Skeletal muscle tissue (tissue), 3 donors: ENCODE measurements at regions not wholly inside any gene's neighbourhood (a gene's known extent, or its start where the extent isn't known, plus 50 kb on each side); places are given as distances from the start of the nearest gene placed in this dataset.
A peak's percentile ranks its signal among the peaks of the same experiment; 100 is the strongest.
"Not testable (repeated sequence)": the region's sequence is repeated elsewhere in the genome, so short reads cannot be mapped to it uniquely, and the experiment has no call there.

Source experiments
- H3K27ac ChIP-seq: one replicate; pipeline ENCODE4 v1.7.0; 2013; ENCODE audit warnings: mild to moderate bottlenecking, low read depth, low read length, inconsistent platforms
- H3K27me3 ChIP-seq, 3 donors: one replicate each; pipeline ENCODE4 v1.7.0; 2013; ENCODE audit warnings: low read length in 3 of 3; ENCODE audit not compliant: control insufficient read depth in 3 of 3, insufficient read depth in 3 of 3
- H3K36me3 ChIP-seq, 3 donors: one replicate each; pipeline ENCODE4 v1.7.0; 2013; ENCODE audit warnings: low read length in 3 of 3; ENCODE audit not compliant: control insufficient read depth in 3 of 3, insufficient read depth in 3 of 3
- H3K4me1 ChIP-seq, 3 donors: one replicate each; pipeline ENCODE4 v1.7.0; 2013; ENCODE audit warnings: low read length in 3 of 3, mild to moderate bottlenecking in 3 of 3; ENCODE audit not compliant: control insufficient read depth in 3 of 3, insufficient read depth in 3 of 3
- H3K4me3 ChIP-seq, 3 donors: one replicate each; pipeline ENCODE4 v1.7.0; 2013; ENCODE audit warnings: low read length in 3 of 3
- H3K9ac ChIP-seq, 3 donors: one replicate each; pipeline ENCODE4 v1.7.0; 2013; ENCODE audit warnings: low read length in 3 of 3, mild to moderate bottlenecking in 3 of 3, moderate library complexity in 2 of 3, low read depth in 1 of 3
- H3K9me3 ChIP-seq, 3 donors: one replicate each; pipeline ENCODE4 v1.7.0; 2013; ENCODE audit warnings: low read length in 3 of 3; ENCODE audit not compliant: control insufficient read depth in 3 of 3
- donor health status: Osteomylitis.

GRCh38 chr7:19969859-19970493 lies 196.6 kb upstream of the TMEM196 start:
- no peaks in the 10 kb centered on the region for H3K27me3 ChIP-seq
- H3K36me3 ChIP-seq = no peaks in the 10 kb centered on the region
- no peak overlapping the region for H3K9ac ChIP-seq
- no peak overlapping the region for H3K27ac ChIP-seq
- H3K9me3 ChIP-seq = no peaks in the 10 kb centered on the region
- no peak overlapping the region for H3K4me3 ChIP-seq
- H3K4me1 ChIP-seq = no peaks in the 10 kb centered on the region

GRCh38 chr7:19964246-19964645 lies 190.8 kb upstream of the TMEM196 start:
- Histone ChIP-seq H3K4me1 (no peaks in the 10 kb centered on the region), H3K36me3 (no peaks in the 10 kb centered on the region), H3K4me3 (no peak overlapping the region), H3K27me3 (no peaks in the 10 kb centered on the region), H3K9ac (no peak overlapping the region), H3K27ac (peak overlapping the region; percentile 12), H3K9me3 (no peaks in the 10 kb centered on the region)

- H3K9ac ChIP-seq = no peak overlapping the region
- no peaks in the 10 kb centered on the region for H3K27me3 ChIP-seq
- no peak overlapping the region for H3K4me3 ChIP-seq
- no peaks in the 10 kb centered on the region for H3K36me3 ChIP-seq
- H3K4me1 ChIP-seq = no peaks in the 10 kb centered on the region
- H3K27ac ChIP-seq = peak overlapping the region; percentile 12
- H3K9me3 ChIP-seq = no peaks in the 10 kb centered on the region
These were observed 190.3 kb upstream of the TMEM196 start for GRCh38 chr7:19963695-19964094.

GRCh38 chr7:19958309-19958896 lies 185.0 kb upstream of the TMEM196 start:
- no peak overlapping the region for H3K9ac ChIP-seq
- no peaks in the 10 kb centered on the region for H3K4me1 ChIP-seq

GRCh38 chr7:19957664-19958063 lies 184.2 kb upstream of the TMEM196 start:
- no peaks in the 10 kb centered on the region for H3K27me3 ChIP-seq
- H3K4me1 ChIP-seq = no peaks in the 10 kb centered on the region
- H3K4me3 ChIP-seq = no peak overlapping the region
- H3K9ac ChIP-seq = no peak overlapping the region
- H3K36me3 ChIP-seq = no peaks in the 10 kb centered on the region
- H3K9me3 ChIP-seq = peaks cover 0 to 2% (median 0%) of the 10 kb centered on the region in 3 donors
- H3K27ac ChIP-seq = no peak overlapping the region

More at GRCh38 chr7:19958309-19958896, 185.0 kb upstream of the TMEM196 start:
- H3K9me3 ChIP-seq = peaks cover 0 to 2% (median 0%) of the 10 kb centered on the region in 3 donors
- H3K36me3 ChIP-seq = no peaks in the 10 kb centered on the region
- no peak overlapping the region for H3K27ac ChIP-seq
- no peak overlapping the region for H3K4me3 ChIP-seq
- H3K27me3 ChIP-seq = no peaks in the 10 kb centered on the region

- H3K36me3 ChIP-seq, H3K4me3 ChIP-seq, H3K9me3 ChIP-seq, H3K27ac ChIP-seq, H3K27me3 ChIP-seq, H3K4me1 ChIP-seq, H3K9ac ChIP-seq: not testable (repeated sequence)
These were observed 180.7 kb upstream of the TMEM196 start for GRCh38 chr7:19954166-19954565.

- H3K4me3 ChIP-seq, H3K27me3 ChIP-seq, H3K36me3 ChIP-seq, H3K9me3 ChIP-seq, H3K4me1 ChIP-seq, H3K9ac ChIP-seq, H3K27ac ChIP-seq: not testable (repeated sequence)
These were observed 180.0 kb upstream of the TMEM196 start for GRCh38 chr7:19953411-19953810.

- no peak overlapping the region for H3K4me3 ChIP-seq
- no peak overlapping the region for H3K9ac ChIP-seq
- H3K27ac ChIP-seq = no peak overlapping the region
- H3K4me1 ChIP-seq = no peaks in the 10 kb centered on the region
- H3K27me3 ChIP-seq = no peaks in the 10 kb centered on the region
- H3K9me3 ChIP-seq = no peaks in the 10 kb centered on the region
- no peaks in the 10 kb centered on the region for H3K36me3 ChIP-seq
These were observed 174.7 kb upstream of the TMEM196 start for GRCh38 chr7:19948160-19948559.

- Histone ChIP-seq H3K36me3 (no peaks in the 10 kb centered on the region), H3K27ac (no peak overlapping the region), H3K9me3 (no peaks in the 10 kb centered on the region), H3K4me1 (no peaks in the 10 kb centered on the region), H3K9ac (no peak overlapping the region), H3K4me3 (no peak overlapping the region), H3K27me3 (no peaks in the 10 kb centered on the region)
These were observed 171.1 kb upstream of the TMEM196 start for GRCh38 chr7:19944363-19945120.

GRCh38 chr7:19939746-19940145 lies 166.3 kb upstream of the TMEM196 start:
- Histone ChIP-seq H3K4me3 (no peak overlapping the region), H3K9me3 (no peaks in the 10 kb centered on the region), H3K4me1 (no peaks in the 10 kb centered on the region), H3K36me3 (no peaks in the 10 kb centered on the region), H3K9ac (no peak overlapping the region), H3K27me3 (no peaks in the 10 kb centered on the region), H3K27ac (no peak overlapping the region)
